GM04503 (cell line): ENCODE measurements at regions not wholly inside any gene's neighbourhood (a gene's known extent, or its start where the extent isn't known, plus 50 kb on each side); places are given as distances from the start of the nearest gene placed in this dataset.
A peak's percentile ranks its signal among the peaks of the same experiment; 100 is the strongest.

Source experiments
- DNase-seq: peaks from one replicate; pipeline ENCODE4 v3.0.0-alpha.2; 2012; ENCODE audit warnings: low read depth

DNA sequence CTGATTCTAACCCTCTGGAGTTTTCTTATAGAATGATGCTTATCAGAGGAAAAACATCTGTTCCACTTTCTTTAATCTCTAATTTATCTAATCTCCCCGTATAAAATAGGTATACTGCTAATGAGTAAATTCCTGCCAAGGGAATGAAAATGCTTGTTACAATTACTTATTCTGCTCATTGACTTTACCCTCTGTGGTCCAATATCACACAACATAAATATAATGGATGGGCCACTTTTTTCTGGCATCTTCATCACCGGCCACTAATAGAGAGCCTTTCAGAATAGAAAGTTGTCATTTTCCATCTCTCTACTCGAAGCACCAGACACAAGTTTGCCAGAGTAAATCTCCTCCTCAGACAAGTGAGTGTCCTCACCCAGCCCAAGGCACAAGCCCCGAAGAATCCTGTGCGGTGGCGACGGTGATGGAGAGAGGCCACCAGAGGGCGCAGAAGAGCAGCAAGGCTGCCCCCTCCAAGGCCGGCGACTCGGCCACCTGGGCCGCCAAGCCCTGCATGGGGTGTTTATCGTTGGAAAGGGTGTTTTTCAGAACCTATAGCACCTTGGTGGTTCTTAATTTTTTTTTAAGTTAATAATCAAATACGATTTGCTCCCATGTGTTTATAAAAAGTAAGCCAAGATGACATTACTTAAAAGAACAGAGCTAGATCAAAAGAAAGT lies 212.9 kb upstream of the ARID1B start:
- peak; percentile 3 for DNase-seq

DNA sequence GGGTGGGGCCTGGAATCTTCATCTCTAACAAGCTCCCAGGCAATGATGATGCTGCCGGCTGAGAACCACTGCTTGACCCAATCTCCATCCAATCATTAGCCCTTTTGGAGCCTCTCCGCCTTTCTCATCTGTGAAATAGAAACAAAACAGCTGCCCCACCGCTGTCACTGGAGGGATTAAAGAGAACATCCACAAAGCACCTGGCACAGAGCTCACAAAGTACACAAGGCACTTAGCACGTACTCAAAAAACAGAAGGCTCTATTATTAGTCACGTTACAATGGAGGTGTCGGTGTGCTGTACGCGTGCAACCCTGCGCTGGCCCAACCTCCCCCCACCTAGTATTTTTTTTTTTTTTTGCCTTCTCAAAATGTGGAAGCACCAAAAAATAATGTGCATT lies 213.5 kb upstream of the ARID1B start:
- no peak for DNase-seq

DNA sequence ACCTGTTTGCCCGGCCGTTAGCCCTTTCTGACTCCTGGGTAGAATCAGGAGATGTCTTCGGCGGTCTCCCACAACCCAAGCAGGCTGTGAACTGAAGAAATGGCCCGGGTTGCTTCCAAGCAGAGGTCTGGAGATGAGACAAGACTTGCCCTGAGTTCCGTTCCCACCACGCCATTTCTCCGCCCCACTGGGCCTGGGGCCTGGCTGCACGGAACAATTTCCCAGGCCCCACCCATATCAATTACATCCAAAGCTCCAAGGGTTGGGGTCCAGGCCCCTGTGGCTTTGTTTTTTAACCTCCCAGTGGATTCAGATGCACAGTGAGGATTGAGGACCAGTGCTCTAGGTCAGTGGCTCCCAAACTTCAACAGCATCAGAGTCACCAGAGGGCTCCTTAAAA lies 214.5 kb upstream of the ARID1B start:
- DNase-seq, result no peak

DNA sequence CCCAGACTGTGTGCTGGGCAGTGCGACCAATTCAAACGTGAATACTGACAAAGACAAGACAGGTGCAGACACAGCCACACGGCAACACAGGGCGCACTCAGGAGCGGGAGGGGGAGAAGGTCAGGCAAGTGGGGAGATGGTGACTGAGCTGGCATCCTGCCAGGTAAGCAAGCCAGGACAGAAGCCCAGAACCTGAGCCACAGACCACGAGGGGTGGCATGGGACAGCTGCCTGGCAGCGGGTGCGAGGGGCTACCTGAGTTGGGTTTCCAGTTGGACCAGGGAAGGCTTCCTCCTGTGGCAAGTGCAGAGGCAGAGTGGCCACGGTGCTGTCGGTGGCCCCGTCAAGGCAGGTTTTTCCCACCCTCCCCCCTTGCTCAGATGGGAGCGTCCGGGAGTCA lies 215.2 kb upstream of the ARID1B start:
- DNase-seq, result no peak

DNA sequence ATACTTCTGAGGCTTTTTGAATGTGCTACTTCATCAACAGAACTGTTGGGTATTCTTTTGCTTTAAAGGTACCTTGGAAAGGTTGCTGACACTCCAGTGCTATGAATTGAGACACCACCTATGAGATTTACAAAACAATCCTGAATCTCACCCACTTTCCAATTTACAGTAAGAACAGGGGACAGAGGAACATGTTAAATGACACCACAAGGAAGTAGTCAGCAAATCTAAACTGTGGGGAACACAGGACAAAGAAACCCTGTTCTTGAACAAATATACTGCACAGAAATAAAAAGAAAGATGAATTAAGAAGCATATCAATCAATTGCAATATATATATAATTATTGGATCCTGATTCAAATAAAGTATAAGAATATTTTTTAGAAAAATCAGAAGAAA lies 216.7 kb upstream of the ARID1B start:
- DNase-seq, result no peak

DNA sequence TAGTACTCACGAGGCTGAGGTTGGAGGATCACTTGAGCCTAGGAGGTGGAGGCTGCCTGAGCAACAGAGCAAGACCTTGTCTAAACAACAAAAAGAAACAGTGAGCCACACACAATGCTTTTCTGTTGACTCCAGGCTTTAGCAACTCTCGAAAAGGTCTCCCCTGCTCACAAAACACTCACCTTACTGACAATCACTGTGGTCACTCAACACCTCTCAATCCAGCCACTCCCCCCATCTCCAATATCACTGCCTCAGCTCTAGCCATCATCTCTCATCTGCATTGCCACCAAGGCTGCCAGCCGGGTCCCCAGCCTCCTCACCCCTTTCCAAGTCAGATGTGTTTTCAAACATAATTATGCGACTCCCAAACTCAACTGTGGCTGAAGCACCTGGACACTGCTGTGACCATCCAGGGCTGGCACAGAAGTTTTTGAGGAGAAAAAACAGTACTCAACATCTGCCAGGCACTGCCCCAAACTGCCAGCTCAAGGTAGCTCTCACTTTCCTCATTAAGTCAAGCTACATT lies 218.0 kb upstream of the ARID1B start:
- DNase-seq, result no peak

DNA sequence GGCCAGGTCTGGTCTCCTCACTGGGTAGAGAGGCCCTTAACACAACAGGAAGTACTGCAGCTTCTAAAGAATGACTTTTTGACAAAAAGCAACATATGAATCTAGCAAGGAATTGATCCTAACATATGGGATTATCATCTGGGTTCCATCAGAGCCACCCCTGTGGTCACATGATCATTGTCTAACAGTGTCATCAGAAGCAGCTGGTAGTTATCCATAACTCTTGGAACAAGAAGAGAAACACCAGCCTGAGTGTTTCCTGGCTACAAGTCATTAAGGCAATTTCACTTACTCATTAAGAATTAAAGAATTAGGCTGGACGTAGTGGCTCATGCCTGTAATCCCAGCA lies 219.3 kb upstream of the ARID1B start:
- no peak for DNase-seq

DNA sequence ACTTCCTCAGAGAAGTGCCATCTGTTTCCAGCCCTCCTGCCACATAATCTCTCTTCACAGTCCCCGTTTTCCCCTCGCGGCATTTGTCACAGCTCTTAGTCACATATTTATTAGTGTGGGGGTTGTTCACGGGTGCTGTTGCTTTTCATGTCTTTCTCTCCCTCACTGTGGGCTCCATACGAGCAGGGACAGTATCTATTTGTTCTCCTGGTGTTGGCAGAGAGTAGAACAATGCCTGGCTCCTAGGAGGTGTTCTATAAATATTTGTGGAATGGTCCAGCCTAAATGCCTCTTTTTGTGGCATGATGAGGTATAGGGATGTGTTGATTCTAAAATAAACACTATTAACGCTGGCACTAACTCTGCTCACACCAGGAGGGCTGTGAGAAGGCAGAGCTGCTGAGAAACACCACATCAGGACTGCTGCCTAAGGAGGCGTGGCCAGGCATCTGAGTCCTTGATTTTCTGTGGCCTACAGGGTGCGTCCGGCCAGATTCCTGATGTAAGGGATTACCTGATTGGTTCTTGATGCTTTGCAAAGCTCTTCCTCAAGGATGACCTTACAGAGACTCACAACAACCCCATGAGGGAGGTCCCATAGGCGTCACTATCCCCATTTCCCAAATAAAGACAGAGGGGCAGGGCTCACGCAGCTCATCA lies 219.8 kb upstream of the ARID1B start:
- DNase-seq, result no peak

DNA sequence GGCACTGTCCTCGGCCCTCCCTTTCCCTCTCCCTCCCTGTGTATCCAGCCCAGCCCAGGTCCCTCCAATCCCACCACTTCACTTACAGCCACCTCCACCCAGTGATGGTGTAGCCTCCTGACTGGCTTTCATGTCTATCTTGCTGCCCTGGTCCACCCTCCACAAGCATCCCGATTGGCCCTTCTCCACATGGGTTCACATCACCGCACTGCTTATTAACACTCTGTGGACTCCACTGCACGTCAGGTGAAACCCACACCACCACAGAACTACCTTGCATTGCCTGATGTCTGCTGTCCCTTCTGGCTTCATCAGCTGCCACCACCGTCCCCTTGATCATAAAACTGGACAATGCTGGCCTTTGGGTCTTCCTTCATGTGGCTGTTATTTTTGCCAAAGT lies 220.4 kb upstream of the ARID1B start:
- no peak for DNase-seq

DNA sequence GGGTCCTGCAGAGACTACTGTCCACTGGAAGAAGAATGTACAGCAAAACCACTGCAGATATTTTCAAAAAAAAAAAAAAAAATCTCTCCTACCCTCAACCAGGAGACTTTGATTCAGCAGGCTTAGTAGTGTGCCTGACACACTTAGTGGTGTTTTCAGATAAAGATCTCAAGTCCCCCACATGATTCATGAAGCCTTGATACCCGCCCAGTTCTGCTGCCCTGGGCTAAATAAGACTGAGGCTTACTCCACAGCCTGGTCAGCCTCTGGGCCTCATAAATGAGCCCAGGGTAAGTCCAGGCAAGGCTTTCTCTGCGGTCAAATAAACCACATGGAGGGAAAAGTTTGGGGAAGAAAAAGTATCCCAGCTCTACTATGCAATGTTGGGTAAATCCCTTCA lies 222.1 kb upstream of the ARID1B start:
- no peak for DNase-seq

DNA sequence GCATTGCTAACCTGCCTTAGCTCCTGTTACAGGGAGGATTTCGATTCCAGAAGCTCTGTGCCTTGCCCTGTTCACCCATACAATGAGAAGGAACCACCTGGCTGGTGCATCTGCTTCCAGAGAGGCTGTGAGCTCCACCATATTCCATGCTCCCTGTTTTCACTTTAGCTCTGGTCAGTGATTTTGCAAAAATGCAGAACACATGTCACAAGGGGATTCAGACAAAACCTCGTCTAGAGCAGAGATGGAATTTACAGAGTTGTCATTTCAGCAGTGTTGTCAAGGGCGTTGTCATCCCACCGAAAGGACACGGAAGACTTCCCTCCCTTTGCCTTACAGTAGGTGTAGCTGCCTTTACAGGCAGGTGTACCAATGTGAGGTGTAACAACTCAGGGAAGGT lies 223.0 kb upstream of the ARID1B start:
- DNase-seq, result no peak

DNA sequence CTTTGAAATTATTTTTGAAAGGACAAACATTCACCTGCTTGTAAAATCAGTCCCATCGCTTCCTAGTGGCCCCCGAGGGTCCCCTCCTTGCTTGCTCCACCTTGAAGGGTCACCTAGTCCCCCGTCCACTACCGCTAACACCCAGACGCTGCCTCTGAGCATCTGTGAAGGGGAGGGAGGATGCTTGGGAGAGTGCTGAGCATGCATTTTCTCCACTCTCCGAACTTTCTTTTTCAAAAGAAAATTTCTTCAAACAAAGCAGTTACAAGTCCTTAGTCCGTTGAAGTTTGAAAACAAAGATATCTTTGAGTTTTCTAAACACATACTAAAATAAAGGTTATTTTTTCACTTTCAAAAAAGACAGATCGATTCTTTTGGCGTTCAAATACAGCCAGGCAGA lies 224.3 kb upstream of the ARID1B start:
- DNase-seq, result no peak

DNA sequence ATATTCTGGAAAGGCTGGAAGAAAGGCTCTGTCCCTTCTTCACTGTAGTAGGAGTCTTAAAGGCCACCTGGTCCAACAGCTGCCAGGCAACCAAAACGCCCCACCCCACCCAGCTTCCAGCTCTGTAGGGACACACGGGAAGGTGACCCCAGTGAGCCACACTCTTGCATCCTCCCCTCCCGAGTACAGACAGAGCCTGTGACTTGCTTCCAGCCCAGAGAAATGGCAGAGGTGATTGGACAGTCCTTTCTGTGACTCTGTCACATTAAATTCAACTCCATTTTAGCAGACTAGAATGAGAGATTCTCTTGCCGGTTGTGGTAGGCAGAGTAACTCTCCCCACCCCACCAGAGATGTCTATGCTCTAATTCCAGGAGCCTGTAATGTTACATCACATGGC lies 226.2 kb upstream of the ARID1B start:
- no peak for DNase-seq

DNA sequence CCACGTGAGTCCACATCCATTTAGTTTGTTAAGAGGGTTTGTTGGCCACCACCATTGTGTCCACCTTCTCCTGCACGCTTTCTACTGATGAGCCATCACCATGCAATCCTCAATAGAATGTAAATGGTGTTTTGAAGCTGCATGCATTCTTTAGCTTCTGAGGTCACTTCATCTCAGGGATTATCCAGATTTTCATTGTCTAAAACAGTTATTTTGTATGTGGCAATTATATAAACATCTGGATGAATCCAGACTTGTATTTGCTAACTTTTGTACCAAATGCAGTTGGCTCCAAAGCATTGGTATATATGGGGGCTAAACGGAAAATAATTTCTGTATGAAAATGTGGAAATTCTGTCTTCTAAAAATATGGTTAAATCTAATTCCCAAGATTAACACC lies 231.2 kb upstream of the ARID1B start:
- DNase-seq, result peak; percentile 3

DNA sequence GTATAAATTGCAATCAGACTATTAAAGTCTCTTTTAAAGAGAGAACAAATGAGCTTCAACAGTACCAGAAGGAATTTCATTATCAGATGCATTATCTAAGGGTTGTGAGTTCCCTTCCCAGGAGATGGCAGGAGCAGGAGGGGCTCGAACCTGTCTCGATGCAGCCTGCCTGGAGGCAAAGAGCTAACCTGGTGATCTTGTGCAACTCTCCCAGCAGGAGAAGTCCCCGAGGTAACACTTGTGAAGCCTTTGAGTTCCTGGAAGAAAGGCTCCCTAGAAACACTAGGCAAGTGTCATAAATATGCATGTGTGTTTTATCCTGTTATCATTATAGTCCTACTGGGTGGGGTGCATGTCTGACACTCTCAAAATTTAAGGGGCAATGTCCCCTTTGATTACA lies 232.2 kb upstream of the ARID1B start:
- no peak for DNase-seq

DNA sequence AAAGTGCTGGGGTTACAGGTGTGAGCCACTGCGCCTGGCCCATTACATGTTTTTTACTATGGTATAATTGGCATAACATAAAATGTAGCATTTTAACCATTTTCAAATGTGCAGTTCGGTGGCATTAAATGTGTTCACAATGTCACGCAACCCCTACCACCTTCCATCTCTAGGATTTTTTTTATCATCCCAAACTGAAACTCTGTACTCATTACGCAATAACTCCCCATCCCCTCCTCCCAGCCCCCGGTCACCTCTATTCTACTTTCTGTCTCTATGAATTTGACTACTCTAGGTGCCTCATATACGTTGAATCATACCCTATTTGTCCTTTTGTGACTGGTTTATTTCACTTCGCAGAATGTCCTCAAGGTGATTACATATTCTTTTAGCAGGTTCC lies 233.1 kb upstream of the ARID1B start:
- no peak for DNase-seq

DNA sequence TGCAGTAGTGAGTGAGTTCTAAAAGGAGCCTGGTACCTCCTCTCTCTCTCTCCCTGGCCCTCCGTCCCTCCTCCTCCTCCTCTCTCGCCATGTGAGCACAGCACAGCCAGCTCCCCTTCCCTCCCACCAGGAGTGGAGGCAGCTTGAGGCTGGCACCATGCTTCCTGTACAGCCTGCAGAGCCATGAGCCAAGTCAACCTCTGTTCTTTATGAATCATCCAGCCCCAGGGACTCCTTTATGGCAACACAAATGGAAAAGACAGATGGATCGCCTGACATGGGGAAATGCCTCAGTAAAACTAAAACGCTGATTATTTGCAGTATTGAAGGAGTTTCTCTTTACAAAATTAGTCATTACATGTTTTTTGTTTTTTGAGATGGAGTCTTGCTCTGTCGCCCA lies 233.7 kb upstream of the ARID1B start:
- DNase-seq, result no peak

DNA sequence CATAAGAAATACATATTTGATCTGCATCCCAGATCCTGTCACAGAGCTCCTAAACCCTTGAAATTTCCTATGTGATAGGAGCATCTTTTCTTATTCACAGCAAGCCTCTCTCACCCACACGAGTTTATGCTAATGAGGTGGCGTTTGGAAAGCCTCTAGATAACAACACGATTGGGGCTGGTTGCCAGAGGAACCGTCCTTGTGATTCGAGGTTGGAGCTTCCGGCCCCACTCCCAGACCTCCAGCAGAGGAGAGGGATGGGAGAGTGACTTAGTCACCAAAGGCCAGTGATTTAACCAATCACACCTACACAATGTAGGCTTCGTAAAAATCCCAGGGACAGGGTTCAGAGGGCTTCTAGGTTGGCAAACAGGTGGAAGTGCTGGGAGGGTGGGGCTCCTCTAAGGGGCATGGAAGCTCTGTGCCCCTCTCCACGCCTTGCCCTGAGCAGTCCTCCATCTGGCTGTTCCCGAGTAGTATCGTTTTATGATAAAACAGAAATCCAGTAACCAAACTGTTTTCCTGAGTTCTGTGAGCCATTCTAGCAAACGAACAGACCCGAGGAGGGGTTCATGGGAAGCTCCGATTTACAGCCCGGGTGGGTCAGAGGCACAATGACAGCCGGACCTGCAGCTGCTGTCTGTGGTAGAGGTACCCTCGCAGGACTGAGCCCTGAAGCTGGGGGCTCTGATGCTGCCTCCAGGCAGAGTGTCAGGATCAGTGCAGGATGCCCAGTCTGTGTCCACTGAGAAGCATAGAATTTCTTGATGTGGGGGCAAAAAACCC lies 238.1 kb upstream of the ARID1B start:
- DNase-seq, result no peak

DNA sequence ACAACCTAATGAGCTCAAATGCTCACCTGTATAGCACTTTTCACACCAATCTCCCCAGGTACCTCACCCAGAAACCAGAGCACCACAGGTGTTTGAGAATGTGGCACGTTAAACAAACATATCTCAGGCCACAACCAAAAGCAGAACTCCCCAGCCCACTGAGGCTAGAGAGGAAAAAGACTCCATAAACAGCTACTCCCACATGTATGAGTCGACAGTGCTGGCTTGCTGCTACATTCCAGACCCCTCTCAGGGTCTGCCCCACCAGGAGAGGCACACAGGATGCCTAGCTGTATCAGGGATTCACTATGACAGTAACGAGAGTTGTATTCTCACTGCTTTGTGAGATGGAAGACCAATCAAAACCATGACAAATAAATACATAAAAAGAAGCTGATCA lies 242.6 kb upstream of the ARID1B start:
- no peak for DNase-seq

DNA sequence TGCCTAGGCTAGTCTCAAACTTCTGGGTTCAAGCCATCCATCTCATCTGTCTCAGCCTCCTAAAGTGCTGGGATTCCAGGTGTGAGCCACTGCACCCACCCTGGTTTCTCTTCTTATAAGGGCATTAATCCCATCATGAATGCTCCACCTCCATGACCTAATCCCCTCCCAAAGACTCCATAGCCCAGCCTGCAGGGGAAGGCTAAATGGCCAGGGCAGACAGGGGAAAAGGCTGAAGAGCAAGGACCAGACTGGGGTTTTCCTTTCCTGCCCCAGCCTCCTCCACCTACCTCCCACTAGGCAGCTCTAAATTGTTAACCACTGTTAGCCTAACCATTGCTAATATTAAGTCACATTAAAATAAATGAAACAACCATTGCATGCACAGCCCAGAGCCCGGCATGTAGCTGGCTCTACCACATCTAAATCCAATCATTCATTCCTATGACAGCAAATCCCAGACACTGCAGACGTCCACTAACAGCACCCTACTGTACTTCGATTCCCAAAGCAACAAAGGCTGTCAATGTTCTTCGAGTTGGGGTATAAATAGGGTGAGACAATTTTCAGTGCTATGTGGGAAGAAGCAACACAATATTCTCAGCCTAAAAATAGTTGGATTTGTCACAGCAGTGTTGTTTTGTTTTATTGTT lies 243.2 kb upstream of the ARID1B start:
- no peak for DNase-seq

DNA sequence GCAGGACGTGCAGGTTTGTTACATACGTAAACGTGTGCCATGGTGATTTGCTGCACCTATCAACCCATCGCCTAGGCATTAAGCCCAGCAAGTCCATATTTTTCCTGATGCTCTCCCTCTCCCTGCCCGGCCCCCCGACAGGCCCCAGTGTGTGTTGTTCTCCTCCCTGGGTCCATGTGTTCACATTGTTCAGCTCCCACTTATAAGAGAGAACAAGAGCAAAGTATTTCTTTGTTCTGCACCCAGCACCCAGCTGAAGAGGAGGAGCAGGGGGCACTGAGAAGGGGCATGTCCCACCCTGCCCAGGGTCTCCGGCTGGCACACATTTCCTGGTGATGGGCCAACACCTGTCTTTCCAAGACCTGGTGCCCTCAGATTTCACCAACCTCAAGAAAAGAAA lies 251.1 kb upstream of the ARID1B start:
- DNase-seq, result no peak

DNA sequence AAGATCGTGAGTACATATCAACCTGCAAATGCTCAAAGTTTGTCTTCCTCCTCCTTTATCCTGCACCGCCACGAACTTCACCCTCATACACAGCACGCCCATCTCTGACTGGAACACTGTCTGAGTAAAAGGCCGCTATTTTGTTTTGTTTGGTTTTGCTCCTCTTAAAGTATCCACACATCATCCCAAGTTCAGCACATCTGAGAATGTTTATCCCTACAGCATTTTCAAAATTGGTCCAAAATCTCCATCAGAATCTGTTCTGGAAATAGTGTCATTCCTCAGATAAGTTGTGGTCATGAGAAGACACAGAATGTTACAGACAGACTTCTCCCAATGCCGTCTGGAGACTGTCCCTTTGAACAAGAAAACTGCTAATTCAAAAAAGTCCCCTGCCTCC lies 251.6 kb upstream of the ARID1B start:
- DNase-seq, result no peak

DNA sequence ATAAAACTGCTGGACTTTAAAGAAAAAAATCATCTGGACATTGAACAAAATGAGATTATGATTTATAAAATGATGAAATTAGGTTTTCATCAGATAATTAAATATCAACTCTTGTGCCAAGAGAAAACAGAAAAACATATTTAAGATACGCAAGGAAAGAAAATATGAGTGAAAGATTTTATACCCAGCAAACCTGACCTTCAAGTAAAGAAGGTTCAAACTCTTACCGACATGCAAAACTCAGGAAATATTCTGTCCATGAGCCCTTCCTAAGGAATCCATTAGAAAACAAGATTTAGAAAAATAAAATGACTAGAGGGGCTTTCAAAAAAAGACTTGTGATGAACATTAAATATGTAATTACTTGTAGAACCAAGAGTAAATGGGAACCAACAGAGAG lies 257.2 kb upstream of the ARID1B start:
- no peak for DNase-seq
